Gastroesophageal sphincter (tissue), 4 donors: ENCODE measurements at regions not wholly inside any gene's neighbourhood (a gene's known extent, or its start where the extent isn't known, plus 50 kb on each side); places are given as distances from the start of the nearest gene placed in this dataset.
"Not testable (repeated sequence)": the region's sequence is repeated elsewhere in the genome, so short reads cannot be mapped to it uniquely, and the experiment has no call there.

Experiments
- ATAC-seq: fragments of 150-250 bp; one replicate; pipeline ENCODE4 v1.9.1; 2016; ENCODE audit warnings: mild to moderate bottlenecking, moderate library complexity
- H3K27ac ChIP-seq, 4 donors: fragments of 200-600 bp; sonication (generic) in 3 of 4; 1 replicate in 3 of 4; 2 replicates in 1 of 4; pipeline ENCODE4 v1.5.1; 2016 to 2019
- H3K27me3 ChIP-seq: fragments of 200-600 bp; sonication (generic); one replicate; pipeline ENCODE4 v1.5.1; 2019
- H3K36me3 ChIP-seq, 2 donors: fragments of 200-600 bp; sonication (generic); one replicate each; pipeline ENCODE4 v1.5.1; 2019; ENCODE audit warnings: control low read depth in 1 of 2
- H3K4me1 ChIP-seq, 3 donors: fragments of 200-600 bp; sonication (generic); 1 replicate in 2 of 3; 2 replicates in 1 of 3; pipeline ENCODE4 v1.5.1; 2016 to 2019; ENCODE audit warnings: control low read depth in 2 of 3
- H3K4me3 ChIP-seq, 2 donors: fragments of 200-600 bp; sonication (generic); one replicate each; pipeline ENCODE4 v1.5.1; 2019; ENCODE audit warnings: mild to moderate bottlenecking in 1 of 2, moderate library complexity in 1 of 2
- H3K9me3 ChIP-seq, 3 donors: fragments of 200-600 bp; sonication (generic); one replicate each; pipeline ENCODE4 v1.5.1; 2017 to 2019; ENCODE audit warnings: control low read depth in 2 of 3
- EP300 ChIP-seq: sonication (generic); formaldehyde crosslinking; IDR thresholded peaks from one replicate; pipeline ENCODE4 v1.6.1; 2017; ENCODE audit warnings: antibody characterized with exemption, mild to moderate bottlenecking
- POLR2A ChIP-seq, 2 donors: fragments of 450-650 bp; IDR thresholded peaks; one replicate each; pipeline ENCODE4 v1.6.1; 2017; ENCODE audit warnings: antibody characterized with exemption in 2 of 2, mild to moderate bottlenecking in 2 of 2, moderate library complexity in 1 of 2
- POLR2AphosphoS5 ChIP-seq: sonication (generic); formaldehyde crosslinking; IDR thresholded peaks from one replicate; pipeline ENCODE4 v1.6.1; 2017; ENCODE audit warnings: antibody characterized with exemption
- WGBS, 2 donors: methylation state at CpG; one replicate each; pipeline ENCODE4 v1.1.5; 2018; ENCODE audit warnings: low coverage in 1 of 2; 5-methylcytosine and 5-hydroxymethylcytosine counted together
- TF ChIP-seq, protein P1 (sequence below), 4 experiments: fragments of 200-600 bp in 2 of 4; fragments of 450-650 bp in 2 of 4; sonication (generic) in 1 of 4; IDR thresholded peaks; one replicate each; pipeline ENCODE4 v1.5.1; 2017 to 2019; ENCODE audit warnings: antibody characterized with exemption in 4 of 4, mild to moderate bottlenecking in 2 of 4, moderate library complexity in 2 of 4

DNA sequence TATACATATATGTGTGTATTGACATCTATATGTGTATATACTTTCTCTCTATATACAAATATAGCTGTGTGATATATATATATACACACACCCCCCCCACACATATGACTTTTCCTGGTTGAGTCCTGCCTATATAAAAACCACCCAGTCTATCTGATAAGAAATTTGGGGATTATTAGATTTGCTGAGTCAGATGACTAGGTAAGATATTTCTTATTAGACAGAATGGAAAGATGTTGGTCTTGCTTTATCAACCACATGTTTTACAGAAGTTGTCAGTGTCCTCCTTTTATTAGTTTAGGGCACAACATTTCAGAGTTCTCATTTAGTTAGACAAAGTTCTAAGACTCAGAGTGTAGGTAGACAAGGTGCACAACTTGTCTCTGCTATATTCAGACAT lies 953.3 kb downstream of the METTL15 start:
- no peaks in the 10 kb centered on the region for H3K4me1 ChIP-seq
- no peaks in the 10 kb centered on the region for H3K9me3 ChIP-seq
- H3K36me3 ChIP-seq: no peaks in the 10 kb centered on the region
- H3K4me3 ChIP-seq: no peak overlapping the region
- no peaks in the 10 kb centered on the region for H3K27me3 ChIP-seq
- ATAC-seq: no peak
- no peak overlapping the region for H3K27ac ChIP-seq
- TF ChIP-seq EP300: no peak
- TF ChIP-seq POLR2A (IDR thresholded peaks at IDR 0.05): no peak
- TF ChIP-seq POLR2AphosphoS5: no peak

DNA sequence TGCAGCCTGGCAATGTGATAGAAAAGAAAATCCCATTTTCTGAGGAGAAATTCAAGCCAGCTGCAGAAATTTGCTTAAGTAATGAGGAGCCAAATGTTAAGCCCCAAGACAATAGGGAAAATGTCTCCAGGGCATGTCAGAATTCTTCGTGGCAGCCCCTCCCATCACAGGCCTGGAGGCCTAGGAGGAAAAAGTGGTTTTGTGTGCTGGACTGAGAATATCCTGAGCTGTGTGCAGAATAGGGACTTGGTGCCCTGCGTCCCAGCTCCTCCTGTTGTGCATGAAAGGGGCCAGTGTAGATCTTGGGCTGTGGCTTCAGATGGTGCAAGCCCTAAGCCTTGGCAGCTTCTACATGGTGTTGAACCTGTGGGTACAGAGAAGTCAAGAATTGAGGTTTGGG lies 948.3 kb downstream of the METTL15 start:
- not testable (repeated sequence) for H3K27me3 ChIP-seq, H3K4me3 ChIP-seq, H3K9me3 ChIP-seq, ATAC-seq, H3K27ac ChIP-seq, H3K36me3 ChIP-seq, H3K4me1 ChIP-seq
- WGBS, 2 donors: 80 to 89% methylated on average over 1 to 2 of the region's 2 CpGs

DNA sequence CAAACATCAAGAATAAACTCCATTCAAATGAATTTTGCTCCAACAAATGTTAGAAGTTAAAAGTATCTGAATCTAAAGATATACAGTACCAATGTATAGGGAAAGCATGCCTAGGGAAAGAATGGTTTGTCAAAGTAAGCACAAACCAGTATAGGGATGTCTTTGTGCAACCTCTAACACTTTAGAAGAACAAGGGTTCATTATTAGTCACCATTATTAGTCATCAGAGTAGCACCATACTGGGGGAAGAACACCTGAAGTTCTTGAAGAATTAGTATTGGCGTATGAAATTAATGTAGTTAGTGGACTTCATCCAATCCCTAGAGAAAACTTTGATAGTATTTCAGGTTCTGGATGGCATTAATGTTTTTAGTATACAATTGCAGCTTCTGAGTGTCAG lies 943.7 kb downstream of the METTL15 start:
- 86 to 88% methylated on average over 1 of the region's 1 CpG for WGBS, 2 donors
- no peak for ATAC-seq
- Histone ChIP-seq H3K4me3 (no peak overlapping the region), H3K27me3 (no peaks in the 10 kb centered on the region), H3K4me1 (no peaks in the 10 kb centered on the region), H3K27ac (no peak overlapping the region), H3K36me3 (no peaks in the 10 kb centered on the region), H3K9me3 (no peaks in the 10 kb centered on the region)
- TF ChIP-seq, protein P1, sequence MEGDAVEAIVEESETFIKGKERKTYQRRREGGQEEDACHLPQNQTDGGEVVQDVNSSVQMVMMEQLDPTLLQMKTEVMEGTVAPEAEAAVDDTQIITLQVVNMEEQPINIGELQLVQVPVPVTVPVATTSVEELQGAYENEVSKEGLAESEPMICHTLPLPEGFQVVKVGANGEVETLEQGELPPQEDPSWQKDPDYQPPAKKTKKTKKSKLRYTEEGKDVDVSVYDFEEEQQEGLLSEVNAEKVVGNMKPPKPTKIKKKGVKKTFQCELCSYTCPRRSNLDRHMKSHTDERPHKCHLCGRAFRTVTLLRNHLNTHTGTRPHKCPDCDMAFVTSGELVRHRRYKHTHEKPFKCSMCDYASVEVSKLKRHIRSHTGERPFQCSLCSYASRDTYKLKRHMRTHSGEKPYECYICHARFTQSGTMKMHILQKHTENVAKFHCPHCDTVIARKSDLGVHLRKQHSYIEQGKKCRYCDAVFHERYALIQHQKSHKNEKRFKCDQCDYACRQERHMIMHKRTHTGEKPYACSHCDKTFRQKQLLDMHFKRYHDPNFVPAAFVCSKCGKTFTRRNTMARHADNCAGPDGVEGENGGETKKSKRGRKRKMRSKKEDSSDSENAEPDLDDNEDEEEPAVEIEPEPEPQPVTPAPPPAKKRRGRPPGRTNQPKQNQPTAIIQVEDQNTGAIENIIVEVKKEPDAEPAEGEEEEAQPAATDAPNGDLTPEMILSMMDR (IDR thresholded peaks at IDR 0.05): no peak

DNA sequence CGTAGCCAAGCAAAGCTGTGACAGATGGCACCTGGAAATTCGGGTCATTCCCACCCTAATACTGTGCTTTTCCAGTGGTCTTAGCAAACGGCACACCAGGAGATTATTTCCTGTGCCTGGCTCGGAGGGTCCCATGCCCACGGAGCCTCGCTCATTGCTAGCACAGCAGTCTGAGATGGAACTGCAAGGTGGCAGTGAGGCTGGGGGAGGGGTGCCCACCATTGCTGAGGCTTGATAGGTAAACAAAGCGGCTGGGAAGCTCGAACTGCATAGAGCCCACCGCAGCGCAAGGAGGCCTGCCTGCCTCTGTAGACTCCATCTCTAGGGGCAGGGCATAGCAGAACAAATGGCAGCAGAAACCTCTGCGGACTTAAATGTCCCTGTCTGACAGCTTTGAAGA lies 942.8 kb downstream of the METTL15 start:
- H3K4me3 ChIP-seq, ATAC-seq, H3K36me3 ChIP-seq, H3K9me3 ChIP-seq, H3K27ac ChIP-seq, H3K27me3 ChIP-seq, H3K4me1 ChIP-seq: not testable (repeated sequence)
- 100% methylated on average over 3 of the region's 11 CpGs; no CpG with 5 or more reads in 1 of the 2 donors for WGBS, 2 donors

DNA sequence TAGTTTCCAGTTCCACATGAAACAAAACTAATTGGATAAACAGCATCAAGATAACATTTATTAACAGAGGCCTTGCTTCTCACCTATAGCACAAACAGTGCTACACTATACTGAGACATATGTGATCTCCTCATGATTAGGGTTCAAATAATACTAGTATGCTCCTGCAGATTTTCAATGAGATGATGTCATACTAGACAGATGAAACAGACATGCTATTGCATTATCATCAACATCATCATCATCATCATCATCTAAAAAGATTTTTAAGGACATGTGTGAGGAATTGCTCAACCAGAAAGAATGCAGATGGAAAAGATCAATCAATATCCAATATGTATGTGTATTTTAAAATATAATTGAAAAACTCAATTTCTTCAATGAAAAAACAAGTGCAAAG lies 932.3 kb downstream of the METTL15 start:
- Histone ChIP-seq H3K9me3 (no peaks in the 10 kb centered on the region), H3K27ac (no peak overlapping the region), H3K4me1 (no peaks in the 10 kb centered on the region), H3K36me3 (no peaks in the 10 kb centered on the region), H3K27me3 (no peaks in the 10 kb centered on the region), H3K4me3 (no peak overlapping the region)
- TF ChIP-seq, protein P1 (IDR thresholded peaks at IDR 0.05): no peak
- TF ChIP-seq POLR2A (IDR thresholded peaks at IDR 0.05) (no peak), EP300 (no peak), POLR2AphosphoS5 (no peak)
- no peak for ATAC-seq

DNA sequence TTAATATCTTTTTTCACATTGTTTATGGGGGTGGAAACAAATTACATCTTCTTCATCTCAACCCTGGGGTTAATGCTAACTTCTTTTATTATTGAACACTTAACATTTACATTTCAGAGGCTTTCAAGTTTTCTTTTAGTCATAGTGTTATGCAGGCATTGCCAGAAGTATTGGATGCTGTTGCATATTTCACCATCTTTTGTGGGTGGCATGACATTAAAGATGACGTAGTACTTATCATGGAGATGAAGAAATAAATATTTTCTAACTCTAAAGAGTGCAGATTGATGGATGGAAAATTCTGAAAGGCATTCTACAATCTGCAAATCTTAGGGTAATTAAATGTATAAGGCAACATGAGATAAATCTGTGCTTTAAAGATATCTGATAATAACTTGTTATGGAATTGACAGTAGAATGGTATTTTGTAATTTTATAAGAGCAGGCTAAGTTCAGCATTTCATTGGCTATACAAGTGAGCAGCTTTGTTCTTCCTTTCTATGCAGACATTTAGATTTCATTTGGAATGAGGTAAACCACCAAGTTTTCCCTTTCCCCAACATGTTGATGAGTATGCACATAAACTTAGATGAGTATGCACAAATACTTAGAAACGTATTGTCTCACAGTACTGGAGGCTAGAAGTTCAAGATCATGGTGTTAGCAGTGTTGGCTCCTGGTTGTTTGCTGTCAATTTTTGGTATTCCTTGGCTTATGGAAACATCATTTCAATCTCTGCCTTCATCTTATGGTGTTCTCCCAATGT lies 924.4 kb downstream of the METTL15 start:
- no peaks in the 10 kb centered on the region for H3K27me3 ChIP-seq
- H3K27ac ChIP-seq: no peak overlapping the region
- WGBS, 2 donors: 0 to 41% methylated on average over 2 of the region's 2 CpGs
- H3K9me3 ChIP-seq: peaks cover 0 to 25% (median 0%) of the 10 kb centered on the region in 3 donors
- H3K36me3 ChIP-seq: no peaks in the 10 kb centered on the region
- H3K4me1 ChIP-seq: no peaks in the 10 kb centered on the region
- ATAC-seq: no peak
- no peak overlapping the region for H3K4me3 ChIP-seq
- TF ChIP-seq POLR2AphosphoS5: no peak
- TF ChIP-seq POLR2A (IDR thresholded peaks at IDR 0.05): no peak
- TF ChIP-seq, protein P1 (IDR thresholded peaks at IDR 0.05): no peak
- TF ChIP-seq EP300: no peak
